Muscle of leg (tissue), 3 donors: ENCODE measurements at regions not wholly inside any gene's neighbourhood (a gene's known extent, or its start where the extent isn't known, plus 50 kb on each side); places are given as distances from the start of the nearest gene placed in this dataset.

Experiments
- DNase-seq: peaks from one replicate; pipeline ENCODE4 v3.0.0; 2013
- H3K27ac ChIP-seq: one replicate; pipeline ENCODE4 v1.5.1; 2013; ENCODE audit warnings: mild to moderate bottlenecking, low read length, control low read depth
- H3K27me3 ChIP-seq: one replicate; pipeline ENCODE4 v1.6.1; 2013; ENCODE audit warnings: low read length; ENCODE audit not compliant: control insufficient read depth, insufficient read depth
- H3K36me3 ChIP-seq: one replicate; pipeline ENCODE4 v1.6.1; 2013; ENCODE audit warnings: low read length; ENCODE audit not compliant: control insufficient read depth, insufficient read depth
- H3K4me1 ChIP-seq: one replicate; pipeline ENCODE4 v1.6.1; 2013; ENCODE audit warnings: low read length; ENCODE audit not compliant: control insufficient read depth, insufficient read depth
- H3K4me3 ChIP-seq: one replicate; pipeline ENCODE4 v1.5.1; 2013; ENCODE audit warnings: low read length, control low read depth
- H3K9me3 ChIP-seq: replicated peaks from 2 replicates; pipeline ENCODE4 v1.6.1; 2013; ENCODE audit warnings: low read depth, low read length; ENCODE audit not compliant: control insufficient read depth
- WGBS: methylation state at CpG from one replicate; pipeline ENCODE4 v1.1.5; 2013; ENCODE audit warnings: missing lambda C conversion rate; ENCODE audit not compliant: insufficient coverage; 5-methylcytosine and 5-hydroxymethylcytosine counted together

GRCh38 chr13:103812558-103812957 lies 746.3 kb upstream of the SLC10A2 start:
- WGBS = no CpG with 5 or more reads among the region's 4 CpGs
- Histone ChIP-seq H3K36me3 (no peaks in the 10 kb centered on the region), H3K4me1 (no peaks in the 10 kb centered on the region), H3K4me3 (no peak overlapping the region), H3K27ac (no peak overlapping the region), H3K27me3 (no peaks in the 10 kb centered on the region), H3K9me3 (no peaks in the 10 kb centered on the region)
- no peak for DNase-seq

- no peak overlapping the region for H3K27ac ChIP-seq
- H3K36me3 ChIP-seq = no peaks in the 10 kb centered on the region
- H3K4me1 ChIP-seq = no peaks in the 10 kb centered on the region
- H3K9me3 ChIP-seq = no peaks in the 10 kb centered on the region
- no peak for DNase-seq
- no CpG with 5 or more reads among the region's 3 CpGs for WGBS
- H3K4me3 ChIP-seq = no peak overlapping the region
- no peaks in the 10 kb centered on the region for H3K27me3 ChIP-seq
Measured at GRCh38 chr13:103810026-103810425, 743.8 kb upstream of the SLC10A2 start.

DNA sequence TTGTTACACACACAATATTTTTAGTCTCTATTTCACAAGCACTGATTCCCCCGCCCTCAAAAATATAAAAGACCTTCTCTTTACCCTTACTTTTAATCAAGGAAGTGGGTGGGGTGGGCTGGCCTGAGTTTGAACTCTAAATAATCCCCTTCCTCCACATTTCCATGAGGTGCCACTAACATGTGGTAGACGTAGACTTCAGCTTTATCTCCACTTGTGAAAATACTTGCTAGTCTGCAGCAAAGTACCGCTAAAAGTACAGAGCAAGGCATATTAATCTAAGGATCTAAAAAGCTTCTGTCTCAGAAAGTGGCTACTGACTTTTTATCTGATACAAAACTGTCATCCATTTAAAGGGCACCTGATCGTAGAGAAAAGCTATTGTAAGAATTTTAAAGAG lies 739.6 kb upstream of the SLC10A2 start:
- Histone ChIP-seq H3K27ac (no peak overlapping the region), H3K4me1 (no peaks in the 10 kb centered on the region), H3K36me3 (no peaks in the 10 kb centered on the region), H3K4me3 (no peak overlapping the region), H3K9me3 (no peaks in the 10 kb centered on the region), H3K27me3 (no peaks in the 10 kb centered on the region)
- DNase-seq = no peak
- WGBS = no CpG with 5 or more reads among the region's 4 CpGs

DNA sequence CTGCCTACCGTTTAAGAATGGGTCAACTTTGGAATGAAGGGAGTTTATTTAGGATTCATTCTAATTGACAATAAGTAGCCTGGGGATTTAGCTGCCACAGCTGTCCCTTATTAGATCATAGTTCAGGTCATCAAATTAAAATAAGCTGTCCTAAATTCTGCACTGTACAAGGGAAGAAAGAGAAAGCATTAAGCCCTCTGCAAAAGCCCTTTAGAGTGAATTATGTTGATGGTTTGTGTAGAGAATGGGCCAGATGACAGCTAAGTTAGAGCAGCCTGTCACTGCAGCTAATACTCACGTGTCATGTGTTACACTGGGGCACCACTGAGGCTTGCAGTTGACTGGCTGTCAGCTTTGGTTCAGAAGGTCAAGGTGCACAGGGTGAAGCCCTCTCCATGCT lies 737.1 kb upstream of the SLC10A2 start:
- Histone ChIP-seq H3K4me3 (no peak overlapping the region), H3K9me3 (no peaks in the 10 kb centered on the region), H3K36me3 (no peaks in the 10 kb centered on the region), H3K4me1 (no peaks in the 10 kb centered on the region), H3K27ac (no peak overlapping the region), H3K27me3 (no peaks in the 10 kb centered on the region)
- 38% methylated on average over 1 of the region's 2 CpGs for WGBS
- DNase-seq = no peak

DNA sequence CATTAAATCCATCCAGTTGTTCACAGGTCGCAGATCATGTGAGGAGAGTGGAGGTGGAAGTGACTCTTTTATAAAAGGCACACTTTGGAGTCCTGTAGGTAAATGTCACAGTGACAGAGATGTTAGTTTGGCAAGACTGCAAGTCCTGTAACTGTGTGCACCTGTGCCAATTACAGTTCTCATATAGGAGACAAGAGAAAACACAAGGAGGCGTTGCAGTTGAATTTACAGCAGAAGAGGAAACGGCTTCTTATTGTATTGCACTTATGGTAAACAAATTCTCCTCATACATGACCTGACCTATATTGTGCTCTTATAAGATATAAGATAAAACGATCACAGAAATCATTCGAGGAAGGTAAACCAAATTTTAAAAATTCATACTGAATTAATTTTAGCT lies 732.8 kb upstream of the SLC10A2 start:
- Histone ChIP-seq H3K36me3 (no peaks in the 10 kb centered on the region), H3K9me3 (no peaks in the 10 kb centered on the region), H3K4me3 (no peak overlapping the region), H3K4me1 (no peaks in the 10 kb centered on the region), H3K27ac (no peak overlapping the region), H3K27me3 (no peaks in the 10 kb centered on the region)
- no CpG with 5 or more reads among the region's 5 CpGs for whole genome bisulfite sequencing
- DNase-seq = no peak

- Histone ChIP-seq H3K27me3 (no peaks in the 10 kb centered on the region), H3K36me3 (no peaks in the 10 kb centered on the region), H3K27ac (no peak overlapping the region), H3K9me3 (no peaks in the 10 kb centered on the region), H3K4me1 (no peaks in the 10 kb centered on the region), H3K4me3 (no peak overlapping the region)
- no CpG with 5 or more reads among the region's 3 CpGs for WGBS
- DNase-seq = no peak
Measured at GRCh38 chr13:103795892-103796478, 729.8 kb upstream of the SLC10A2 start.

DNA sequence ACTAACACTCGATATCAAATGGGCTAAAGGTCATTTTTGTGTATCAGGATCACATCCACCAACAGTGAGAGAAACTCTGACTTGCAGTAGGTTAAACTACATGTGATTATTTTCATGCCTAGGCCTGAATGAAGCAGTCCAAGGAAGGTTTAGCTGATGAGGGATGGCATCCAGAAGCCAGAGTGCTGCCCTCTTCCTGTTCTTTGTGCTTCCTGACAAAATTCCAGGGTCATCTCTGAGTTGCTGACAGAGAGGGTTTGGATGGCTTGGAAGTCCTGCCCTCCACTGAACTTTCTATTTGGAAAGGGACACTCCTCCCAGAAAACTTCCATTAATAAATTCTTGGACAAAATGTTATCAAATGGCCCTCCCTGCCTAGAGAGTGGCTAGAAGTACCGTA lies 728.3 kb upstream of the SLC10A2 start:
- Histone ChIP-seq H3K27ac (no peak overlapping the region), H3K4me3 (no peak overlapping the region), H3K9me3 (no peaks in the 10 kb centered on the region), H3K27me3 (no peaks in the 10 kb centered on the region), H3K36me3 (no peaks in the 10 kb centered on the region), H3K4me1 (no peaks in the 10 kb centered on the region)
- DNase-seq = no peak
- no CpG with 5 or more reads among the region's 2 CpGs for WGBS

DNA sequence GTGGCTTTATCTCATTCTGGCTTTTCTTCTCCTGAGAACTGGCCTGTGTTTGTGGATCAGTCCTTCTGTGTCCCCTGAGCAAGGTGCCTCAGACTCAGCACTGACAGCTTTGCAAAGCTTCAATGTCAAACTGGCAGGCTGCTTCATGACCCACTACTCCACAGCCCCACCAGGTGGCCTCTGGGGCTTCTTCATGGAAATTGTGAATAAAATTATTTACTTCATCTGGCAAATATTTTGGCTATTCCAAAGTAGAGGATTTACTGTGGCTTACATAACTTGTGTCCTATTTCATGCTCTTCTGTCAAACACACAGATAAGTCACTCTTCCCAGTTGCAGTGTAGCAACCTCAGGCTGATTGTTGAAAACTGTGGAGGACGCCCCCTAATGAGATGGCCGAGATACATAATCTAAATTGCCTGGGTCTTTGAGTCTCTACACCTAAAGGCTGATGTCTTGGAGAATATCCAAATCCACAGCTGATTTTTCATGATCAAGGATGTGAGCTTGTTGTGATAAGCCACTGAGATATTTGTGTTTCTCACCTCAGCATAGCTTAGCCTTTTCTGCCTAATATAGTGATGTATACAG lies 721.9 kb upstream of the SLC10A2 start:
- DNase-seq = peak; percentile 23
- WGBS = no CpG with 5 or more reads among the region's 2 CpGs

GRCh38 chr13:103772576-103772975 lies 706.4 kb upstream of the SLC10A2 start:
- no peak for DNase-seq
- no peak overlapping the region for H3K27ac ChIP-seq
- H3K4me1 ChIP-seq = no peaks in the 10 kb centered on the region
- no peaks in the 10 kb centered on the region for H3K36me3 ChIP-seq
- H3K4me3 ChIP-seq = no peak overlapping the region
- WGBS = 94% methylated on average over 2 of the region's 8 CpGs
- no peaks in the 10 kb centered on the region for H3K9me3 ChIP-seq
- no peaks in the 10 kb centered on the region for H3K27me3 ChIP-seq

More for the DNA sequence above, 721.9 kb upstream of the SLC10A2 start:
- H3K4me3 ChIP-seq = no peak overlapping the region
- no peaks in the 10 kb centered on the region for H3K4me1 ChIP-seq
- H3K36me3 ChIP-seq = no peaks in the 10 kb centered on the region
- H3K9me3 ChIP-seq = peaks cover 2% of the 10 kb centered on the region
- no peaks in the 10 kb centered on the region for H3K27me3 ChIP-seq
- no peak overlapping the region for H3K27ac ChIP-seq

DNA sequence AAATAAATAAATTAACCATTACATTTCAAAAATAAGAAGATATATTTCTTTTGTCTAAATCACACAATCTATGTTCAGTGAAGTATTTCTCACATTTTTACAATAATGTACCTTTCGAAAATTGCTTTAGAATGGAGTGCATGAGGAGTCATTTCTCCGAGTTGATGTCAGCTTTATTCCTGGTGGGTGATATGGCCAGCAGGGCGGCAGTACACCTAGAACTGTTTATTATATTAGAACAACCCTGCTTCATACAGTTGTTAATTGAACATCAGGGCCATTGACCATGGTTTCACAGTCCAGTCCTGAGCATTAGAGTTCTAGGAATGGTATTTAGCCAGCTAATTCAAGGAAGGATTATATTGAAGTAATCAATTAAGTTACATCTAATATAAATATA lies 696.3 kb upstream of the SLC10A2 start:
- Histone ChIP-seq H3K36me3 (no peaks in the 10 kb centered on the region), H3K27me3 (no peaks in the 10 kb centered on the region), H3K9me3 (no peaks in the 10 kb centered on the region), H3K27ac (no peak overlapping the region), H3K4me3 (no peak overlapping the region), H3K4me1 (peaks cover 2% of the 10 kb centered on the region)
- no peak for DNase-seq
- WGBS = no CpG with 5 or more reads among the region's 3 CpGs

GRCh38 chr13:103759361-103759760 lies 693.1 kb upstream of the SLC10A2 start:
- H3K4me1 ChIP-seq = peaks cover 2% of the 10 kb centered on the region
- no peaks in the 10 kb centered on the region for H3K36me3 ChIP-seq
- H3K9me3 ChIP-seq = no peaks in the 10 kb centered on the region
- peak overlapping the region; percentile 33 for H3K27ac ChIP-seq
- WGBS = 8% methylated on average over 2 of the region's 7 CpGs
- DNase-seq = peak; percentile 61
- no peak overlapping the region for H3K4me3 ChIP-seq
- no peaks in the 10 kb centered on the region for H3K27me3 ChIP-seq
